ENCODE measurements at regions not wholly inside any gene's neighbourhood (a gene's known extent, or its start where the extent isn't known, plus 50 kb on each side); places are given as distances from the start of the nearest gene placed in this dataset.

DNA sequence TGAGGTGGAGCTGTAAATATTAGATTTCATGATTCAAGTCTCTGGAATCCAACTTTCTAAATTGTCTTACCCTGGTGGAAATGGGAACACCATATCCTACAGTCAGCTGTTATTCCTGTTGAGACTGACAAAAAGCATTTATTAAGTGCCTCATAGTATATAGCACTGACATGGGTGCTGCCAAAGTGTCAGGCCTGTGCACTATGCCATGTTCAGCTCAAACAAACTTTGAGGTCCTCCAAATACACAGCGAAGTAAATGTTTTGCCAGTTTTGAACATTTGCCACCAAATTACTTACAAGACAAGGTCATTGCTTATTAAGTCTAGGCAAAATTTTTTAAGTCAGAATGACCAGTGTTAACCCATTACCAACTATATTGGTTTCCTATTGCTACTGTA lies 162.9 kb upstream of the SLC25A13 start:
- BruUV-seq (replicated peaks), result no TSS peak
- Histone ChIP-seq H3K9me3 (ENCODE audit: insufficient read depth, low read depth) (no peaks in the 10 kb centered on the region), H3K27ac (no peak overlapping the region), H3K9me2 (ENCODE audit: insufficient read depth) (no peaks in the 10 kb centered on the region), H3K79me2 (ENCODE audit: low read depth) (no peaks in the 10 kb centered on the region), H2AFZ (no peak overlapping the region), H3K4me1 (replicated peaks; ENCODE audit: insufficient read depth) (peaks cover 10% of the 10 kb centered on the region), H3K27me3 (ENCODE audit: insufficient read depth, low read depth) (no peaks in the 10 kb centered on the region), H4K20me1 (ENCODE audit: insufficient read depth) (no peaks in the 10 kb centered on the region), H3K36me3 (ENCODE audit: low read depth) (no peaks in the 10 kb centered on the region), H3K4me2 (no peak overlapping the region), H3K4me3 (no peak overlapping the region), H3F3A (ENCODE audit: insufficient read depth, low read depth) (no peaks in the 10 kb centered on the region)
- no peak for DNase-seq
- intact Hi-C loops (cut with micrococcal nuclease; ENCODE audit: unreplicated experiment), result no loop called here
- ChIA-PET POLR2A (ENCODE audit: unreplicated experiment) (no interaction called here), CTCF (no interaction called here)
- TF ChIP-seq EZH2 (IDR thresholded peaks at IDR 0.05; ENCODE audit: low read depth) (no peak), CTCF (conservative IDR thresholded peaks at IDR 0.05) (no peak)

GRCh38 chr7:96484091-96484490 lies 162.2 kb upstream of the SLC25A13 start:
- ChIA-PET POLR2A (ENCODE audit: unreplicated experiment) (no interaction called here), CTCF (interaction anchor here (0.6 kb wide), 1 partner anchor 58 kb away, joined by 3 read pairs; no protein-coding TSS in a partner anchor)
- no peaks in the 10 kb centered on the region for H3F3A ChIP-seq (ENCODE audit: insufficient read depth, low read depth)
- H3K27ac ChIP-seq, result no peak overlapping the region
- no peaks in the 10 kb centered on the region for H3K9me2 ChIP-seq (ENCODE audit: insufficient read depth)
- no peak overlapping the region for H3K4me3 ChIP-seq
- intact Hi-C loops (cut with micrococcal nuclease; ENCODE audit: unreplicated experiment), result no loop called here
- H3K79me2 ChIP-seq (ENCODE audit: low read depth), result no peaks in the 10 kb centered on the region
- no peaks in the 10 kb centered on the region for H3K9me3 ChIP-seq (ENCODE audit: insufficient read depth, low read depth)
- H3K4me2 ChIP-seq, result no peak overlapping the region
- no peak for TF ChIP-seq EZH2 (IDR thresholded peaks at IDR 0.05; ENCODE audit: low read depth)
- BruUV-seq (replicated peaks), result no TSS peak
- H3K27me3 ChIP-seq (ENCODE audit: insufficient read depth, low read depth), result no peaks in the 10 kb centered on the region
- peaks cover 10% of the 10 kb centered on the region for H3K4me1 ChIP-seq (replicated peaks; ENCODE audit: insufficient read depth)
- no peaks in the 10 kb centered on the region for H4K20me1 ChIP-seq (ENCODE audit: insufficient read depth)
- H3K36me3 ChIP-seq (ENCODE audit: low read depth), result no peaks in the 10 kb centered on the region
- no peak for DNase-seq
- H2AFZ ChIP-seq, result no peak overlapping the region

DNA sequence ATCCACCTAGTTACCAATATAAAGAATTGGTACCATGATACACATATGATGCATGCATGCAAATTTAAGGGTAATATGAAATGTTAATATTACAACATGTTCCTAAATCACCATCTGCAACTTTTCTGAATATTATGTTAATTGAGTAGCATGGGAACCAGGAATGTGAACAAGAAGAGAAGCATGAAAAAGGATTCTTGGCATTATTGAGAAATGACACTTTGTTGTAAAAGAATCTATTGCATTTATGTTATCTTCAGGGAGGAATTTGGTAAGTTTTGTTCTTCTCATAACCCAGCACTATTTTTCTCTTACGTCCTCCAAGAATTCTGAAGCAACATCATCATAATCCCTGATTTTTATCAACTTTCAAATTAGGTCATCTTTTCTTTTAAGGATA lies 159.9 kb upstream of the SLC25A13 start:
- Histone ChIP-seq H3K36me3 (ENCODE audit: low read depth) (no peaks in the 10 kb centered on the region), H3K4me3 (no peak overlapping the region), H3K4me1 (replicated peaks; ENCODE audit: insufficient read depth) (peaks cover 7% of the 10 kb centered on the region), H2AFZ (no peak overlapping the region), H3F3A (ENCODE audit: insufficient read depth, low read depth) (no peaks in the 10 kb centered on the region), H3K9me2 (ENCODE audit: insufficient read depth) (no peaks in the 10 kb centered on the region), H3K27me3 (ENCODE audit: insufficient read depth, low read depth) (no peaks in the 10 kb centered on the region), H4K20me1 (ENCODE audit: insufficient read depth) (no peaks in the 10 kb centered on the region), H3K9me3 (ENCODE audit: insufficient read depth, low read depth) (no peaks in the 10 kb centered on the region), H3K27ac (no peak overlapping the region), H3K79me2 (ENCODE audit: low read depth) (no peaks in the 10 kb centered on the region), H3K4me2 (no peak overlapping the region)
- TF ChIP-seq CTCF (conservative IDR thresholded peaks at IDR 0.05) (no peak), EZH2 (IDR thresholded peaks at IDR 0.05; ENCODE audit: low read depth) (no peak)
- DNase-seq, result no peak
- BruUV-seq (replicated peaks), result no TSS peak
- intact Hi-C loops (cut with micrococcal nuclease; ENCODE audit: unreplicated experiment), result no loop called here
- POLR2A ChIA-PET (ENCODE audit: unreplicated experiment), result no interaction called here
- CTCF ChIA-PET, result no interaction called here

DNA sequence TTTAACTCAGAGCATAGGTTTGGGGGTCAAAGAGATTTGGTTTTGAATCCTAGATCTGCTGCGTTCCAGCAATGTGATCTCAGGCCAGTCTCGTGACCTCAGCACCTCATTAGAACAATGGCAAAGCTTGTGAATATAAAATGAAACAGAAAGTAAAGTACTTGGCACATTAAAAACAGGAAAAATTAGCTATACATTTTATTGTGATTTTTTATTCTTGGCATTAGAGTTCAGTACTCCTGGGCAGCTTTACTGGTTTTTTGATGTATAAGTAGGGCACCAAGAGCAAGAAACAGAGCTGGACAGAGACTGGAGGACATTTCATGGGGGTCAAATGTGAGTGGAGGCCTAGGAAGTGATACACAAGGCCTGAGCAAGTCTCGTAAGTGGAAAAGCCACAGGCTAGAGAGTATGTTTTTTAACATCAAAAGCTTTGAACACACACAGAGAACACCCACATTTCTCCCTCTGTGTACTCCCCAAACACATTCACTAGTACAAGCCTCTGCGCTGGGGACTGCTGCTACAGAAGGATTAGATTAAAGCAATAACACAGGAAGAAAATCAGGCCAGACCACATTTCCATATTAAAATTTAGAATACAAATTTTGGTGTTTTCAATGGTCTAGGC lies 157.2 kb upstream of the SLC25A13 start:
- no peak for DNase-seq
- H3F3A ChIP-seq (ENCODE audit: insufficient read depth, low read depth), result no peaks in the 10 kb centered on the region
- no peaks in the 10 kb centered on the region for H3K9me2 ChIP-seq (ENCODE audit: insufficient read depth)
- no TSS peak for BruUV-seq (replicated peaks)
- H4K20me1 ChIP-seq (ENCODE audit: insufficient read depth), result no peaks in the 10 kb centered on the region
- POLR2A ChIA-PET (ENCODE audit: unreplicated experiment), result no interaction called here
- H3K36me3 ChIP-seq (ENCODE audit: low read depth), result no peaks in the 10 kb centered on the region
- intact Hi-C loops (cut with micrococcal nuclease; ENCODE audit: unreplicated experiment), result no loop called here
- H3K4me1 ChIP-seq (replicated peaks; ENCODE audit: insufficient read depth), result no peaks in the 10 kb centered on the region
- no peaks in the 10 kb centered on the region for H3K79me2 ChIP-seq (ENCODE audit: low read depth)
- no peak overlapping the region for H3K4me3 ChIP-seq
- no peaks in the 10 kb centered on the region for H3K27me3 ChIP-seq (ENCODE audit: insufficient read depth, low read depth)
- H2AFZ ChIP-seq, result no peak overlapping the region
- no peaks in the 10 kb centered on the region for H3K9me3 ChIP-seq (ENCODE audit: insufficient read depth, low read depth)
- H3K4me2 ChIP-seq, result no peak overlapping the region
- CTCF ChIA-PET, result no interaction called here
- TF ChIP-seq CTCF (conservative IDR thresholded peaks at IDR 0.05), result no peak
- TF ChIP-seq EZH2 (IDR thresholded peaks at IDR 0.05; ENCODE audit: low read depth), result no peak
- no peak overlapping the region for H3K27ac ChIP-seq

All from PC-9 (cell line).